ENCODE measurements at regions not wholly inside any gene's neighbourhood (a gene's known extent, or its start where the extent isn't known, plus 50 kb on each side); places are given as distances from the start of the nearest gene placed in this dataset.
A peak's percentile ranks its signal among the peaks of the same experiment; 100 is the strongest.
"Not testable (repeated sequence)": the region's sequence is repeated elsewhere in the genome, so short reads cannot be mapped to it uniquely, and the experiment has no call there.

DNA sequence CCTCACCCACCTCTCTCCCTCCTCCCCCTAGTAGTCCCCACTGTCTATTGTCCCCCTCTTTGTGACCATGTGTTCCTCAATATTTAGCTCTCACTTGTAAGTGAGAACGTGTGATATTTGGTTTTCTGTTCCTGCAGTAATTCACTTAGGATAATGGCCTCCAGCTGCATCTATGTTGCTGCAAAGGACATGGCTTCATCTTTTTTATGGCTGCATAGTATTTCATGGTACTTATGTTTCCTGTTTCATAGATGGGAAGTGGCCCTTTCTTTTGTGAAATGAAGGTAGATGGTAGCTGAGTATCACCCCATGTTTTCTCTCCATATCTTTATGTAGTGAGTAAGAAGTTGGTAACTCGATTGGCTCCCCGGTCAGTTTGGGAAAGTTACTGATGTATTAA, 66.6 kb upstream of the CREB3L1 start:
- TF ChIP-seq, protein P1, sequence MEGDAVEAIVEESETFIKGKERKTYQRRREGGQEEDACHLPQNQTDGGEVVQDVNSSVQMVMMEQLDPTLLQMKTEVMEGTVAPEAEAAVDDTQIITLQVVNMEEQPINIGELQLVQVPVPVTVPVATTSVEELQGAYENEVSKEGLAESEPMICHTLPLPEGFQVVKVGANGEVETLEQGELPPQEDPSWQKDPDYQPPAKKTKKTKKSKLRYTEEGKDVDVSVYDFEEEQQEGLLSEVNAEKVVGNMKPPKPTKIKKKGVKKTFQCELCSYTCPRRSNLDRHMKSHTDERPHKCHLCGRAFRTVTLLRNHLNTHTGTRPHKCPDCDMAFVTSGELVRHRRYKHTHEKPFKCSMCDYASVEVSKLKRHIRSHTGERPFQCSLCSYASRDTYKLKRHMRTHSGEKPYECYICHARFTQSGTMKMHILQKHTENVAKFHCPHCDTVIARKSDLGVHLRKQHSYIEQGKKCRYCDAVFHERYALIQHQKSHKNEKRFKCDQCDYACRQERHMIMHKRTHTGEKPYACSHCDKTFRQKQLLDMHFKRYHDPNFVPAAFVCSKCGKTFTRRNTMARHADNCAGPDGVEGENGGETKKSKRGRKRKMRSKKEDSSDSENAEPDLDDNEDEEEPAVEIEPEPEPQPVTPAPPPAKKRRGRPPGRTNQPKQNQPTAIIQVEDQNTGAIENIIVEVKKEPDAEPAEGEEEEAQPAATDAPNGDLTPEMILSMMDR (IDR thresholded peaks at IDR 0.05; ENCODE audit: low read depth, low read length): no peak
- no peak overlapping the region for H3K4me3 ChIP-seq (ENCODE audit: low read depth, low read length)

- TF ChIP-seq, protein P1 (IDR thresholded peaks at IDR 0.05; ENCODE audit: low read depth, low read length): no peak
- H3K4me3 ChIP-seq (ENCODE audit: low read depth, low read length): 0 out of 2 replicates have a peak overlapping the region, but pooled peaks have one; percentile 9
These were observed 67.3 kb upstream of the CREB3L1 start for GRCh38 chr11:46210133-46210636.

DNA sequence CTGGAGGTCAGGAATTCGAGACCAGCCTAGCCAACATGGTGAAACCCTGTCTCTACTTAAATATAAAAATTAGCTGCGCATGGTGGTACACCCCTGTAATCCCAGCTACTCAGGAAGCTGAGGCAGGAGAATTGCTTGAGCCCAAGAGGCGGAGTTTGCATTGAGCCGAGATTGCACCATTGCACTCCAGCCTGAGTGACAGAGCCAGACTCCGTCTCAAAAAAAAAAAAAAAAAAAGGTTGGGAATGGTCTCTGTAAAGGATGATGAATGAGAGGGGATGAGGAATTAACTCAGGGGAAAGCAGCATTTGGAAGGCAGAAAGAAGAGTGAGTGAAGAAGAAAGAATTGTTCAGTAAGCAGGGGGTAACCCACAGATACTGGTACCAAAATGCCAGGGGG, 67.8 kb upstream of the CREB3L1 start:
- not testable (repeated sequence) for H3K4me3 ChIP-seq (ENCODE audit: low read depth, low read length)

DNA sequence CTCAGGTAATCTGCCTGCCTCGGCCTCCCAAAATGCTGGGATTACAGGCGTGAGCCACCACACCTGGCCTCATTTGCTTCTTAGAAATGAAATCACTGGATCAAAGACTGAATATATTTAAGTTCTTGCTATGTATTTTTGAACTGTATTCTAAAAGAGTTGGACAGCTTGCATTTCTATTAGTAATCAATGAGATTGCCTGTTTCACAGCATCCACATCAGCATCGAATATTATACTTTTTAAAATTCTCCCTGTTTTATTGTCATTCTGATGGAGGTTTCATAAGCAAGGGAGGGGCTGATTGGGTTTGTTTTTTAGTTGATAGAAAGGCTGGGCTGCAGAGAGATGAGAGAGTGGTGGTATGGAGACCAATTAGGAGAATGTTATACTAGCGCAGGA, 68.7 kb upstream of the CREB3L1 start:
- TF ChIP-seq, protein P1 (IDR thresholded peaks at IDR 0.05; ENCODE audit: low read depth, low read length): no peak
- H3K4me3 ChIP-seq (ENCODE audit: low read depth, low read length): no peak overlapping the region

DNA sequence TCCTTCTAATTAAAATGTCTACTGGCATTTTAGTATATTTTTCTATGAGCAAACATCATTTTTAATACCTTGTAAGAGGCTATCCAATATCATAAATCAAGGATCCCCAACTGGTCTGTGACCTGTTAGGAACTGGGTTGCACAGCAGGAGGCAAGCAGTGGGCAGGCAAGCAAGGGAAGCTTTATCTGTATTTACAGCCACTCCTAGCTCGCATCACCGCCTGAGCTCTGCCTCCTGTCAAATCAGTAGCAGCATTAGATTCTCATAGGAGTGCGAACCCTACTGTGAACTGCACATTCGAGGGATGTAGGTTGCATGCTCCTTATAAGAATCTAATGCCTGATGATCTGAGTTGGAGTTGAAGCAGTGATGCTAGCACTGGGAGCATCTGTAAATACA, 70.2 kb upstream of the CREB3L1 start:
- TF ChIP-seq, protein P1 (IDR thresholded peaks at IDR 0.05; ENCODE audit: low read depth, low read length): no peak
- H3K4me3 ChIP-seq (ENCODE audit: low read depth, low read length): no peak overlapping the region

GRCh38 chr11:46204415-46204814, 73.0 kb upstream of the CREB3L1 start:
- not testable (repeated sequence) for H3K4me3 ChIP-seq (ENCODE audit: low read depth, low read length)

- TF ChIP-seq, protein P1 (IDR thresholded peaks at IDR 0.05; ENCODE audit: low read depth, low read length): no peak
- H3K4me3 ChIP-seq (ENCODE audit: low read depth, low read length): no peak overlapping the region
These were observed 73.7 kb upstream of the CREB3L1 start for GRCh38 chr11:46203746-46204145.

GRCh38 chr11:46202696-46203391, 74.6 kb upstream of the CREB3L1 start:
- no peak overlapping the region for H3K4me3 ChIP-seq (ENCODE audit: low read depth, low read length)

More at GRCh38 chr11:46202696-46203391, 74.6 kb upstream of the CREB3L1 start:
- TF ChIP-seq, protein P1 (IDR thresholded peaks at IDR 0.05; ENCODE audit: low read depth, low read length): no peak

All from WI38 (cell line).